Prostate gland (tissue), 2 donors: ENCODE measurements at regions not wholly inside any gene's neighbourhood (a gene's known extent, or its start where the extent isn't known, plus 50 kb on each side); places are given as distances from the start of the nearest gene placed in this dataset.

ENCODE experiments used
- DNase-seq: peaks from one replicate; pipeline ENCODE4 v3.0.0-alpha.2; 2019; ENCODE audit warnings: low spot score
- H3K27ac ChIP-seq, 2 donors: fragments of 200-600 bp; sonication (generic); 2 replicates each; pipeline ENCODE4 v1.5.1; 2017 to 2019
- H3K27me3 ChIP-seq: fragments of 200-600 bp; sonication (generic); replicated peaks from 2 replicates; pipeline ENCODE4 v1.5.1; 2019; ENCODE audit not compliant: insufficient read depth
- H3K36me3 ChIP-seq, 2 donors: fragments of 200-600 bp; sonication (generic); 1 replicate in 1 of 2; 2 replicates in 1 of 2; pipeline versions ENCODE4 v1.5.1 to v1.8.1; 2017 to 2019
- H3K4me1 ChIP-seq: fragments of 200-600 bp; sonication (generic); replicated peaks from 2 replicates; pipeline ENCODE4 v1.5.1; 2019
- H3K4me3 ChIP-seq, 2 donors: fragments of 200-600 bp; sonication (generic); 2 replicates each; pipeline ENCODE4 v1.5.1; 2017 to 2019
- H3K9me3 ChIP-seq: fragments of 200-600 bp; sonication (generic); 2 replicates; pipeline ENCODE4 v1.5.1; 2017
- CTCF ChIP-seq, 4 experiments: fragments of 200-600 bp in 2 of 4; fragments of 450-650 bp in 2 of 4; sonication (generic) in 2 of 4; IDR thresholded peaks; 1 replicate in 3 of 4; 2 replicates in 1 of 4; pipeline ENCODE4 v1.5.1; 2016 to 2019; ENCODE audit warnings: antibody characterized with exemption in 4 of 4, mild to moderate bottlenecking in 2 of 4, moderate library complexity in 2 of 4
- POLR2A ChIP-seq: fragments of 450-650 bp; IDR thresholded peaks from one replicate; pipeline ENCODE4 v1.6.1; 2016; ENCODE audit warnings: antibody characterized with exemption, mild to moderate bottlenecking
- POLR2AphosphoS5 ChIP-seq: sonication (generic); formaldehyde crosslinking; IDR thresholded peaks from one replicate; pipeline ENCODE4 v1.6.1; 2017; ENCODE audit warnings: antibody characterized with exemption
- WGBS: methylation state at CpG from one replicate; pipeline ENCODE4 v1.1.5; 2018; 5-methylcytosine and 5-hydroxymethylcytosine counted together
- intact Hi-C: fragments of 100-400 bp; cut with DNase I; formaldehyde crosslinking; loops from one replicate; pipeline ENCODE4 v1.14.2; 2022

- Histone ChIP-seq H3K27me3 (no peaks in the 10 kb centered on the region), H3K27ac (no peak overlapping the region), H3K9me3 (no peaks in the 10 kb centered on the region), H3K4me1 (no peaks in the 10 kb centered on the region), H3K4me3 (no peak overlapping the region), H3K36me3 (no peaks in the 10 kb centered on the region)
- 92% methylated on average over 3 of the region's 3 CpGs for WGBS
- DNase-seq, result no peak
- intact Hi-C loops, result no loop called here
- no peak for TF ChIP-seq CTCF (IDR thresholded peaks at IDR 0.05)
- no peak for TF ChIP-seq POLR2A
- TF ChIP-seq POLR2AphosphoS5, result no peak
Observed at GRCh38 chr11:91866642-91867041, 358.0 kb upstream of the FAT3 start.

GRCh38 chr11:91860661-91861060 is 364.0 kb upstream of the FAT3 start:
- no peak overlapping the region for H3K4me3 ChIP-seq
- no peaks in the 10 kb centered on the region for H3K27me3 ChIP-seq
- TF ChIP-seq CTCF (IDR thresholded peaks at IDR 0.05), result no peak
- no peak for TF ChIP-seq POLR2AphosphoS5
- TF ChIP-seq POLR2A, result no peak
- intact Hi-C loops, result no loop called here
- WGBS, result 58% methylated on average over 3 of the region's 3 CpGs
- H3K36me3 ChIP-seq, result no peaks in the 10 kb centered on the region
- H3K4me1 ChIP-seq, result no peaks in the 10 kb centered on the region
- H3K27ac ChIP-seq, result no peak overlapping the region
- DNase-seq, result no peak
- no peaks in the 10 kb centered on the region for H3K9me3 ChIP-seq

GRCh38 chr11:91859666-91860065 is 365.0 kb upstream of the FAT3 start:
- no peaks in the 10 kb centered on the region for H3K36me3 ChIP-seq
- H3K27me3 ChIP-seq, result no peaks in the 10 kb centered on the region
- no peak for DNase-seq
- H3K27ac ChIP-seq, result no peak overlapping the region
- TF ChIP-seq CTCF (IDR thresholded peaks at IDR 0.05), result no peak
- no peak for TF ChIP-seq POLR2A
- TF ChIP-seq POLR2AphosphoS5, result no peak
- 58% methylated on average over 1 of the region's 1 CpG for WGBS
- H3K4me3 ChIP-seq, result no peak overlapping the region
- intact Hi-C loops, result no loop called here
- no peaks in the 10 kb centered on the region for H3K9me3 ChIP-seq
- no peaks in the 10 kb centered on the region for H3K4me1 ChIP-seq

GRCh38 chr11:91857179-91857578 is 367.4 kb upstream of the FAT3 start:
- no peaks in the 10 kb centered on the region for H3K4me1 ChIP-seq
- H3K36me3 ChIP-seq, result no peaks in the 10 kb centered on the region
- no peaks in the 10 kb centered on the region for H3K27me3 ChIP-seq
- intact Hi-C loops, result no loop called here
- DNase-seq, result no peak
- no peak overlapping the region for H3K4me3 ChIP-seq
- no peak overlapping the region for H3K27ac ChIP-seq
- TF ChIP-seq POLR2AphosphoS5 (no peak), POLR2A (no peak), CTCF (IDR thresholded peaks at IDR 0.05) (no peak)
- 88% methylated on average over 1 of the region's 1 CpG for WGBS
- no peaks in the 10 kb centered on the region for H3K9me3 ChIP-seq

GRCh38 chr11:91854780-91855179 is 369.8 kb upstream of the FAT3 start:
- no peak for DNase-seq
- intact Hi-C loops, result no loop called here
- H3K27ac ChIP-seq, result no peak overlapping the region
- TF ChIP-seq POLR2AphosphoS5, result no peak
- no peak for TF ChIP-seq CTCF (IDR thresholded peaks at IDR 0.05)
- TF ChIP-seq POLR2A, result no peak
- H3K4me3 ChIP-seq, result no peak overlapping the region
- no peaks in the 10 kb centered on the region for H3K4me1 ChIP-seq
- no peaks in the 10 kb centered on the region for H3K36me3 ChIP-seq
- WGBS, result 37% methylated on average over 1 of the region's 1 CpG
- no peaks in the 10 kb centered on the region for H3K27me3 ChIP-seq
- H3K9me3 ChIP-seq, result no peaks in the 10 kb centered on the region
